ENCODE measurements at regions not wholly inside any gene's neighbourhood (a gene's known extent, or its start where the extent isn't known, plus 50 kb on each side); places are given as distances from the start of the nearest gene placed in this dataset.
"Not testable (repeated sequence)": the region's sequence is repeated elsewhere in the genome, so short reads cannot be mapped to it uniquely, and the experiment has no call there.

DNA sequence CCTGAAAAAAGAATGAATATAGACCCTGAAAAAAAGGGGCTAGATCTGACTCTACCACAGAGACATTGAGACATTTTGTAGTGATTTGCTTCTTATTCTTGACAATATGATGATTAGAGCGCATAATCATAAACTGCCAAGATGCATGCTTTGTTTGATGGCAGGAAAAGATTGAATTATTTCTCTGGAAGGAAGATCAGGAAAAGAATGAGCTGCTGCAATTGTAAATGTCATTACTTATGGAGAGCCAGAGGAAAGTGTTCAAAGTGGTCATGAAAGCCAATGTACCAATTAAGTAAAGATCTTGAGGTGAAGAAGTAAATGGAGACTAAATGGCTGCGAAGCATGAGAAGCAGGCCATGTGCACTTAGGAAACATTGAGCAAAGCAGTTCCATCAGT lies 126.4 kb upstream of the NXPH2 start:
- Mint-ChIP-seq H3K4me3 (no peak overlapping the region), H3K27ac (no peak overlapping the region), H3K4me1 (no peaks in the 10 kb centered on the region), H3K27me3 (no peaks in the 10 kb centered on the region), H3K36me3 (ENCODE audit: low read depth) (no peaks in the 10 kb centered on the region)
- DNase-seq (no peak), ATAC-seq (no peak)
- no peaks in the 10 kb centered on the region for H3K9me3 ChIP-seq (ENCODE audit: control insufficient read depth, low read length, poor library complexity, severe bottlenecking)

DNA sequence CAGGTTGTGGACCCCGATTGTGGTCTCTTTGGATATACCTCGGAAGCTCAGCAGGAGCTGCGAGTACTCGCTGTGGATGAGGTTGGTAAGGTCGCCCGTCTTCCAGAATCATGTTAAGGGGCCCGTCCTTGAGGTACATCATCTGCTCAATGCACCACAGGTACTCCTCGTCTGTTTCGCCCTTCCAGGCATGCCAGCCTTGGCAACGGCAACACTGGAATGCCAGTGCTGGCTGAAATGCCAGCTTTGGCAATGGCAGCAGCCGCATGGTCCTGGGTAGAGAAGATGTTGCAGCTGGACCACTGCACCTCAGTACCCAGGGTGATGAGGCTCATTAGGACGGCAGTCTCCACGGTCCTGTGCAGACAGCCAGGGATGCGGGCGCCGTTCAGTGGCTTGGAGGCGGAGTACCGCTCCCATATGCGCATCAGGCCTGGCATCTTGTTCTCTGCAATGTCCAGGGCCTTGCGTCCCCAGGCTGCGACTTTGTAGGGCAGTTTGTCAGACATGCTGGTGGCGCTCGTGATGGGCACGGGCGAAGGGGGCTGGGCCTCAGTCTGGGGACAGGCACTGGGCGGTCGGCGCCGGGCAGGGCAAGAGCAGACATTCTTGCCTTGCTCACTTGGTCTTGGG lies 122.2 kb upstream of the NXPH2 start:
- H3K27ac Mint-ChIP-seq = no peak overlapping the region
- no peak overlapping the region for H3K4me3 Mint-ChIP-seq
- H3K27me3 Mint-ChIP-seq = no peaks in the 10 kb centered on the region
- H3K36me3 Mint-ChIP-seq (ENCODE audit: low read depth) = no peaks in the 10 kb centered on the region
- DNase-seq = no peak
- no peak for ATAC-seq
- no peaks in the 10 kb centered on the region for H3K4me1 Mint-ChIP-seq
- no peaks in the 10 kb centered on the region for H3K9me3 ChIP-seq (ENCODE audit: control insufficient read depth, low read length, poor library complexity, severe bottlenecking)

DNA sequence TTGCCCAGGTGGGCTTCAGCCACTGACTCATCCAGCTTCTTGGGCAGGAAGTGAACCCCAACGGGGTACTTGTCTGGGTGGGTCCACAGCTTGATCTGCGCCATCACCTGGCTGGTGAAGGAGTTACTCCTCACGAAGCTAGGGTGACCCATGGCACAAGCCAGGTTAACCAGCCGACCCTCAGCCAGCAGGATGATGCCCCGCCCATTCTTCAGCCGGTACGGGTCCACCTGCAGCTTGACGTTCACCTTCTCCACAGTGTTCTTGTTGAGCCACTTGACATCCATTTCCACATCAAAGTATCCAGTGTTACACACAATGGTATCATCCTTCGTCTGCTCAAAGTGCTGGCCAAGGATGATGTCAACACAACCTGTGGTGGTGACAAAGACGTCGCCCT lies 121.3 kb upstream of the NXPH2 start:
- H3K9me3 ChIP-seq (ENCODE audit: control insufficient read depth, low read length, poor library complexity, severe bottlenecking) = no peaks in the 10 kb centered on the region
- H3K4me3 Mint-ChIP-seq = no peak overlapping the region
- no peak overlapping the region for H3K27ac Mint-ChIP-seq
- no peaks in the 10 kb centered on the region for H3K27me3 Mint-ChIP-seq
- DNase-seq (no peak), ATAC-seq (no peak)
- H3K4me1 Mint-ChIP-seq = no peaks in the 10 kb centered on the region
- no peaks in the 10 kb centered on the region for H3K36me3 Mint-ChIP-seq (ENCODE audit: low read depth)

DNA sequence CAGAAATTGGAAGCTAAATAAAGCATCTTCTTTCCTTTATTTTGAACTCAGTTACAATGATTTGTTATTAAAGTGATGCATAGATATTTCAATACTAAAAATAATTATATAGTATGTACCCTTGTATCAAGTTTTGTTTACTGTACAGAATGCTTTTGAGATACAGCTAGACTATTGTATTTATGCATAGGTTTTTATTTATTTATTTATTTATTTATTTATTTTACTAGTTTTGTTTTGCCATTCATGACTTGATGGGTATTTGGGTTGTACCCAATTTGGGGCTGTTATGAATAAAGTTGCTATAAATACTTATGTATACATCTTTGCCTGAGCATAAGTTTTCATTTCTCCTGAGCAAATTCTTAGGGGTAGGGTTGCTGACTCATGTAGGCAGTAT lies 118.7 kb upstream of the NXPH2 start:
- no peak for DNase-seq
- Mint-ChIP-seq H3K27me3 (no peaks in the 10 kb centered on the region), H3K4me1 (no peaks in the 10 kb centered on the region), H3K36me3 (ENCODE audit: low read depth) (no peaks in the 10 kb centered on the region), H3K4me3 (no peak overlapping the region), H3K27ac (no peak overlapping the region)
- ATAC-seq = no peak
- H3K9me3 ChIP-seq (ENCODE audit: control insufficient read depth, low read length, poor library complexity, severe bottlenecking) = no peaks in the 10 kb centered on the region

DNA sequence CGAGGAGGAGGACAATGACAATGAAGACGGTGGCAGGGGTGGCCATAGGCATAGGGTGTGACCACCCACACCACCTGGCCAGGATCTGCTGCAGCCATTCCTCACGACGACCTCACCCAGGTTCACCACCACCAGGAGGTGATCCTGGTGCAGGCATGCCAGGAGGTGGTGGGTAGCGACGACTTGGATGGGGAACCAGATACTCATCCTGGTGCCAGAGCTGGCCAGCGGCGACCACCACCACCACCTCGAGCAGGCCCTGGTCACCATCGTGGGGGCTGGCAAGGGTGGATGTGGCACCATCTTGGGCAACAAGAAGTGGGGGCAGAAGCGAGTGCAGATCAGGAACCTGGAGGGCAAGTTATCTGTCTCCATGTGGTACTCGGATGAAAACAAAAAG lies 117.1 kb upstream of the NXPH2 start:
- ATAC-seq (no peak), DNase-seq (no peak)
- H3K27me3 Mint-ChIP-seq = no peaks in the 10 kb centered on the region
- H3K4me1 Mint-ChIP-seq = no peaks in the 10 kb centered on the region
- no peak overlapping the region for H3K27ac Mint-ChIP-seq
- H3K36me3 Mint-ChIP-seq (ENCODE audit: low read depth) = no peaks in the 10 kb centered on the region
- no peaks in the 10 kb centered on the region for H3K9me3 ChIP-seq (ENCODE audit: control insufficient read depth, low read length, poor library complexity, severe bottlenecking)
- no peak overlapping the region for H3K4me3 Mint-ChIP-seq

DNA sequence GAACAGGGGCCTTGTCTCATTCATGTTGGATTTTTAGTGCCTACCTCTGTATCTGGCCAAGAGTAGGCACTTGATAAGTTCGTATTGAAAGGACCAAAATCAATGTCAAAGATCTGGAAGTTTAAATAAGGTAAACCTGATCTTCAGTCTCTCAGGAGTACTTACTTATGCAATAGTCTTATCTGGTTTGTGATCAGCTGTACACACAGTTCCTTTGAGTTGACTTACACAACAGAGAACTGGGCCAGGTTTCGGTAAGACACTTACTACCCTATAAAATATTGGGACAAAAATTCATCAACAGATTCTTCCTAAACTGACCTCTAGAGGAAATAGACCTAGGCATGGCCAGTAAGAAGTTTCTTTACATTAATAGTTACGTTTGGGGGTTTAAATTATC lies 113.6 kb upstream of the NXPH2 start:
- H3K4me1 Mint-ChIP-seq = no peaks in the 10 kb centered on the region
- DNase-seq (no peak), ATAC-seq (no peak)
- H3K27me3 Mint-ChIP-seq = no peaks in the 10 kb centered on the region
- H3K27ac Mint-ChIP-seq = no peak overlapping the region
- no peaks in the 10 kb centered on the region for H3K9me3 ChIP-seq (ENCODE audit: control insufficient read depth, low read length, poor library complexity, severe bottlenecking)
- H3K36me3 Mint-ChIP-seq (ENCODE audit: low read depth) = no peaks in the 10 kb centered on the region
- H3K4me3 Mint-ChIP-seq = no peak overlapping the region

DNA sequence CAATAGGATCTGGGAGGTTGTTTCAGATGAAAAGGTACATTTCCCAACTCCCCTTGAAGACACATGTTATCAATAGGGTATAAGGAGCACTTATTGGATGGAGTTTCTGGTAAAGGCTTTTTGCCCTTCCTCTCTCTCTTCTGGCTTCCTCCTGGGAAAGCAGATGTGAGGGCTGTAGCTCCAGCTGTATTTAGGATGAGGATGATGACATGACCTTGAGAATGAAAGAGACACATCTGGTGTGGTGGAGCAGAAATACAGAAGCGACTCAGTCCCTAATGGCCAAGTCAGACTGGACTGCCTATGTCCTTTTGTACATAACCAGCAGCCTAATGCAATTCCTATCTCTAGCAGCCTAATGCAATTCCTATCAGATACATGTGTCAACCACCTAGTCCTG lies 100.9 kb upstream of the NXPH2 start:
- Mint-ChIP-seq H3K4me3 (no peak overlapping the region), H3K4me1 (no peaks in the 10 kb centered on the region), H3K27ac (no peak overlapping the region), H3K36me3 (ENCODE audit: low read depth) (no peaks in the 10 kb centered on the region), H3K27me3 (no peaks in the 10 kb centered on the region)
- H3K9me3 ChIP-seq (ENCODE audit: control insufficient read depth, low read length, poor library complexity, severe bottlenecking) = no peaks in the 10 kb centered on the region
- no peak for ATAC-seq
- DNase-seq = no peak

- DNase-seq (no peak), ATAC-seq (no peak)
- no peaks in the 10 kb centered on the region for H3K4me1 Mint-ChIP-seq
- no peak overlapping the region for H3K27ac Mint-ChIP-seq
- no peak overlapping the region for H3K4me3 Mint-ChIP-seq
- no peaks in the 10 kb centered on the region for H3K36me3 Mint-ChIP-seq (ENCODE audit: low read depth)
- H3K9me3 ChIP-seq (ENCODE audit: control insufficient read depth, low read length, poor library complexity, severe bottlenecking) = no peaks in the 10 kb centered on the region
- no peaks in the 10 kb centered on the region for H3K27me3 Mint-ChIP-seq
Measured at GRCh38 chr2:138879931-138880330, 99.7 kb upstream of the NXPH2 start.

DNA sequence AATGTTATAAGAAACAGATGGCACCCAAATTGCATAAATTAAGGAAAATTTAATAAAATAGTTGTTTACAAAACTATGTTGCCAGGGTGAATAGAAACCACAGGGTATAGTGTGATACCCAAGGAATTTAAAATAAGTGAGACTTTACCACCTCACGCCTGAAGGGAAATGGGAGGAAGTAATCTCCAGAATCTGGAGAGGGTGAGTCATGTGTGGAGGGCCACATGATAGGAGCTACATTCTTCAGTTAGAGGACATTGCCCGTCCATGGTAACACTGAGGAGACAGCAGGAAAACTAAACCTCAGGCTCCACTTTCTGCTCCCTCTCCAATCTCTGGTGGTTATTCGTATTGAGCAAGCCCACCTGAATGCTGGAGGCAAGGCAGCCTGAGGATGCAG lies 97.2 kb upstream of the NXPH2 start:
- DNase-seq (no peak), ATAC-seq (no peak)
- H3K9me3 ChIP-seq (ENCODE audit: control insufficient read depth, low read length, poor library complexity, severe bottlenecking) = no peaks in the 10 kb centered on the region
- Mint-ChIP-seq H3K36me3 (ENCODE audit: low read depth) (no peaks in the 10 kb centered on the region), H3K4me1 (no peaks in the 10 kb centered on the region), H3K4me3 (no peak overlapping the region), H3K27ac (no peak overlapping the region), H3K27me3 (no peaks in the 10 kb centered on the region)

- H3K27ac Mint-ChIP-seq = no peak overlapping the region
- no peak overlapping the region for H3K4me3 Mint-ChIP-seq
- H3K36me3 Mint-ChIP-seq (ENCODE audit: low read depth) = no peaks in the 10 kb centered on the region
- no peaks in the 10 kb centered on the region for H3K9me3 ChIP-seq (ENCODE audit: control insufficient read depth, low read length, poor library complexity, severe bottlenecking)
- DNase-seq (no peak), ATAC-seq (no peak)
- no peaks in the 10 kb centered on the region for H3K4me1 Mint-ChIP-seq
- H3K27me3 Mint-ChIP-seq = no peaks in the 10 kb centered on the region
Measured at GRCh38 chr2:138874251-138874650, 94.1 kb upstream of the NXPH2 start.

GRCh38 chr2:138872116-138872515 lies 91.9 kb upstream of the NXPH2 start:
- not testable (repeated sequence) for H3K9me3 ChIP-seq (ENCODE audit: control insufficient read depth, low read length, poor library complexity, severe bottlenecking); H3K4me3 Mint-ChIP-seq; DNase-seq; H3K27ac Mint-ChIP-seq; H3K27me3 Mint-ChIP-seq; ATAC-seq; H3K4me1 Mint-ChIP-seq; H3K36me3 Mint-ChIP-seq (ENCODE audit: low read depth)

- Mint-ChIP-seq H3K4me3 (no peak overlapping the region), H3K27ac (no peak overlapping the region), H3K4me1 (no peaks in the 10 kb centered on the region), H3K27me3 (no peaks in the 10 kb centered on the region), H3K36me3 (ENCODE audit: low read depth) (no peaks in the 10 kb centered on the region)
- H3K9me3 ChIP-seq (ENCODE audit: control insufficient read depth, low read length, poor library complexity, severe bottlenecking) = no peaks in the 10 kb centered on the region
- DNase-seq (no peak), ATAC-seq (no peak)
Measured at GRCh38 chr2:138871312-138871711, 91.1 kb upstream of the NXPH2 start.

DNA sequence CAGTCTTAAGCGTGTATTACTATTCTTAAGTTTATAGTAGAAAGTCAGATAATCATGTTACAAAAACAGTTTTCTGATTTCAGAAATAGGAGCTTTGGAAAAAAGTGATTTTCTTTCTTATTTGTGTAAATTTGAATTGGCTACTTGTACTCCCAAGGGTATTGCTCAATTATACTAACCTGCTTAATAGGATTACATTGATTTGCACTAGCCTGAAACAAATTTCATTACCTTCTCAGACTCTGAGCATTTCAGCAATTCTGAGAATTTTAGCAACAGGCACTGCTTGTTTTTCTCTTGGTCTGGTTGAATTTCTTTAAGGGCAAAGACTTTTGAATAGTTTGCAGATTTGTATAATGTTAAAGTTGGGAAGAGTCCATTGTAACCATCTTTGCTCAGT lies 87.2 kb upstream of the NXPH2 start:
- no peaks in the 10 kb centered on the region for H3K36me3 Mint-ChIP-seq (ENCODE audit: low read depth)
- no peak overlapping the region for H3K27ac Mint-ChIP-seq
- H3K4me3 Mint-ChIP-seq = no peak overlapping the region
- H3K27me3 Mint-ChIP-seq = no peaks in the 10 kb centered on the region
- no peaks in the 10 kb centered on the region for H3K4me1 Mint-ChIP-seq
- no peaks in the 10 kb centered on the region for H3K9me3 ChIP-seq (ENCODE audit: control insufficient read depth, low read length, poor library complexity, severe bottlenecking)
- ATAC-seq (no peak), DNase-seq (no peak)

GRCh38 chr2:138866797-138867196 lies 86.6 kb upstream of the NXPH2 start:
- Mint-ChIP-seq H3K27ac (no peak overlapping the region), H3K4me1 (no peaks in the 10 kb centered on the region), H3K4me3 (no peak overlapping the region), H3K27me3 (no peaks in the 10 kb centered on the region), H3K36me3 (ENCODE audit: low read depth) (no peaks in the 10 kb centered on the region)
- H3K9me3 ChIP-seq (ENCODE audit: control insufficient read depth, low read length, poor library complexity, severe bottlenecking) = no peaks in the 10 kb centered on the region
- ATAC-seq = no peak
- DNase-seq = no peak

All from T-helper 17 cell (primary cell).